Osteocyte (in vitro differentiated cells): ENCODE measurements at regions not wholly inside any gene's neighbourhood (a gene's known extent, or its start where the extent isn't known, plus 50 kb on each side); places are given as distances from the start of the nearest gene placed in this dataset.

ENCODE experiments used
- DNase-seq: peaks from one replicate; pipeline ENCODE4 v3.0.0; 2021; ENCODE audit warnings: mixed read lengths; ENCODE audit not compliant: unreplicated experiment; ENCODE audit errors: extremely low spot score
- H3K27ac Mint-ChIP-seq: one replicate; pipeline ENCODE4 v1.8.0; 2021; ENCODE audit warnings: mild to moderate bottlenecking, mixed read lengths; ENCODE audit not compliant: unreplicated experiment
- H3K27me3 Mint-ChIP-seq: one replicate; pipeline ENCODE4 v1.8.0; 2021; ENCODE audit warnings: mixed read lengths; ENCODE audit not compliant: unreplicated experiment
- H3K36me3 Mint-ChIP-seq: one replicate; pipeline ENCODE4 v1.8.0; 2021; ENCODE audit warnings: mixed read lengths; ENCODE audit not compliant: unreplicated experiment
- H3K4me1 Mint-ChIP-seq: one replicate; pipeline ENCODE4 v1.8.0; 2021; ENCODE audit warnings: mixed read lengths; ENCODE audit not compliant: unreplicated experiment
- H3K4me3 Mint-ChIP-seq: one replicate; pipeline ENCODE4 v1.8.0; 2021; ENCODE audit warnings: mild to moderate bottlenecking, moderate library complexity, mixed read lengths; ENCODE audit not compliant: unreplicated experiment
- H3K9me3 Mint-ChIP-seq: one replicate; pipeline ENCODE4 v1.8.0; 2021; ENCODE audit warnings: mixed read lengths; ENCODE audit not compliant: unreplicated experiment
- TF ChIP-seq, protein P1 (sequence below): fragments of 200-600 bp; sonication (generic); IDR thresholded peaks from 2 replicates; pipeline ENCODE4 v1.5.0; 2021; ENCODE audit warnings: antibody characterized with exemption, mild to moderate bottlenecking, moderate library complexity

GRCh38 chr7:98777051-98777450 is 92.8 kb downstream of the TMEM130 start:
- no peaks in the 10 kb centered on the region for H3K36me3 Mint-ChIP-seq
- TF ChIP-seq, protein P1, sequence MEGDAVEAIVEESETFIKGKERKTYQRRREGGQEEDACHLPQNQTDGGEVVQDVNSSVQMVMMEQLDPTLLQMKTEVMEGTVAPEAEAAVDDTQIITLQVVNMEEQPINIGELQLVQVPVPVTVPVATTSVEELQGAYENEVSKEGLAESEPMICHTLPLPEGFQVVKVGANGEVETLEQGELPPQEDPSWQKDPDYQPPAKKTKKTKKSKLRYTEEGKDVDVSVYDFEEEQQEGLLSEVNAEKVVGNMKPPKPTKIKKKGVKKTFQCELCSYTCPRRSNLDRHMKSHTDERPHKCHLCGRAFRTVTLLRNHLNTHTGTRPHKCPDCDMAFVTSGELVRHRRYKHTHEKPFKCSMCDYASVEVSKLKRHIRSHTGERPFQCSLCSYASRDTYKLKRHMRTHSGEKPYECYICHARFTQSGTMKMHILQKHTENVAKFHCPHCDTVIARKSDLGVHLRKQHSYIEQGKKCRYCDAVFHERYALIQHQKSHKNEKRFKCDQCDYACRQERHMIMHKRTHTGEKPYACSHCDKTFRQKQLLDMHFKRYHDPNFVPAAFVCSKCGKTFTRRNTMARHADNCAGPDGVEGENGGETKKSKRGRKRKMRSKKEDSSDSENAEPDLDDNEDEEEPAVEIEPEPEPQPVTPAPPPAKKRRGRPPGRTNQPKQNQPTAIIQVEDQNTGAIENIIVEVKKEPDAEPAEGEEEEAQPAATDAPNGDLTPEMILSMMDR: no peak
- H3K9me3 Mint-ChIP-seq: no peaks in the 10 kb centered on the region
- H3K4me3 Mint-ChIP-seq: no peak overlapping the region
- no peak for DNase-seq
- H3K27ac Mint-ChIP-seq: no peak overlapping the region
- no peaks in the 10 kb centered on the region for H3K4me1 Mint-ChIP-seq
- peaks cover 5% of the 10 kb centered on the region for H3K27me3 Mint-ChIP-seq

- H3K27me3 Mint-ChIP-seq: no peaks in the 10 kb centered on the region
- no peak overlapping the region for H3K4me3 Mint-ChIP-seq
- DNase-seq: no peak
- TF ChIP-seq, protein P1: no peak
- no peaks in the 10 kb centered on the region for H3K36me3 Mint-ChIP-seq
- no peaks in the 10 kb centered on the region for H3K9me3 Mint-ChIP-seq
- no peaks in the 10 kb centered on the region for H3K4me1 Mint-ChIP-seq
- no peak overlapping the region for H3K27ac Mint-ChIP-seq
Measured at GRCh38 chr7:98778421-98778820, 91.4 kb downstream of the TMEM130 start.

DNA sequence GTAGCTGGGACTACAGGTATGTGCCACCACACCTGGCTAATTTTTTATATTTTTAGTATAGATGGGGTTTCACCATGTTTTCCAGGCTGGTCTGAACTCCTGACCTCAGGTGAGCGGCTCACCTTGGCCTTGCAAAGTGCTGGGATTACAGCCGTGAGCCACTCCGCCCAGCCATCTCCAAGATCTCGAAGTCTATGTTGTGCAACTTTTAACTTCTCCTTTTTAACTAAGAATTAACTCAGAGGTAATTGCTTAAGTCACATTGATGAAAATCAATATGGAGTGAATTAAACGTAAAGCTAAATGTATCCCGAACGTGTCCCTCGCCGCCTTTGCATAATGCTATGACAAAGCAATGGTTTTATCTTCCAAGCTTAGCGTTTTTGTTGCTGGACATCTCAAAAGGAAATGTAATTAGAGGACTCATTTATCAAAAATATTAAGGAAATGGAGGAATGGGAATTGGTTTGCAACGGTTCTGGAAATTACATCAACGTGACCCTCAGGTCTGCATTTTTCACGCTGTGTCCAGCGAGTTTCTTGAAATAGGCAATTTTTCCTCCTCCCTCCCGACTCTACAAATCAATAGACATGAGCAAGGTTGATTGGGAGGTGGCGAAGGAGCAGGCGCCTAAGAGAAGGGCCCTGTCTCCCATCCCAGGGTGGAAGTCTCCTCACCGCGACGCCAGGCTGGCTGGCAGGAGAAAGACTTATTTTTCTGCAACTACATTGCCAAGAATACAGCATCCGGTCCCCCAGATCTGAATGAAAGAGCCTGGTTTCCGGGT is 89.8 kb downstream of the TMEM130 start:
- Mint-ChIP-seq H3K4me3 (no peak overlapping the region), H3K27me3 (no peaks in the 10 kb centered on the region), H3K36me3 (no peaks in the 10 kb centered on the region), H3K9me3 (no peaks in the 10 kb centered on the region), H3K4me1 (no peaks in the 10 kb centered on the region), H3K27ac (no peak overlapping the region)
- TF ChIP-seq, protein P1: no peak
- DNase-seq: no peak

DNA sequence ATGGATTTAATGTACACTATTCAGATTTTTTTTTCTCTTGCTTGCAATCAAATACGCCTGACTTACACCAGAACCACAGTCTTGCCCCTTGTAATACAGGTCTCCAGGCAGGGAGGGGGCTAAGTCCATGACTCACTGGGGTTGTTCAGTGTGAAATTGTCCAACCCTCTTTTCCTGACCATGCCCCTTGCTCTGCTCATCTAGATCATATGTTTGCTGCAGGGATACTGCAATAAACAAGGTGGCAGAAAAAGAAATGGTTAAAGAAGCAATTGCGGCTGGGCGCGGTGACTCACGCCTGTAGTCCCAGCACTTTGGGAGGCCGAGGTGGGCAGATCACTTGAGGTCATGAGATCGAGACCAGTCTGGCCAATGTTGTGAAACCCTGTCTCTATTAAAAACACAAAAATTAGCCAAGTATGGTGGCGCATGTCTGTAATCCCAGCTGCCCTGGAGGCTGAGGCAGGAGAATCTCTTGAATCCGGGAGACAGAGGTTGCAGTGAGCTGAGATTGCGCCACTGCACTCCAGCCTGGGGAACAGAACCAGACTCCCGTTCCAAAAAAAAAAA is 85.5 kb downstream of the TMEM130 start:
- H3K27ac Mint-ChIP-seq: no peak overlapping the region
- H3K27me3 Mint-ChIP-seq: no peaks in the 10 kb centered on the region
- DNase-seq: no peak
- no peaks in the 10 kb centered on the region for H3K9me3 Mint-ChIP-seq
- no peaks in the 10 kb centered on the region for H3K36me3 Mint-ChIP-seq
- no peaks in the 10 kb centered on the region for H3K4me1 Mint-ChIP-seq
- TF ChIP-seq, protein P1: no peak
- H3K4me3 Mint-ChIP-seq: no peak overlapping the region

DNA sequence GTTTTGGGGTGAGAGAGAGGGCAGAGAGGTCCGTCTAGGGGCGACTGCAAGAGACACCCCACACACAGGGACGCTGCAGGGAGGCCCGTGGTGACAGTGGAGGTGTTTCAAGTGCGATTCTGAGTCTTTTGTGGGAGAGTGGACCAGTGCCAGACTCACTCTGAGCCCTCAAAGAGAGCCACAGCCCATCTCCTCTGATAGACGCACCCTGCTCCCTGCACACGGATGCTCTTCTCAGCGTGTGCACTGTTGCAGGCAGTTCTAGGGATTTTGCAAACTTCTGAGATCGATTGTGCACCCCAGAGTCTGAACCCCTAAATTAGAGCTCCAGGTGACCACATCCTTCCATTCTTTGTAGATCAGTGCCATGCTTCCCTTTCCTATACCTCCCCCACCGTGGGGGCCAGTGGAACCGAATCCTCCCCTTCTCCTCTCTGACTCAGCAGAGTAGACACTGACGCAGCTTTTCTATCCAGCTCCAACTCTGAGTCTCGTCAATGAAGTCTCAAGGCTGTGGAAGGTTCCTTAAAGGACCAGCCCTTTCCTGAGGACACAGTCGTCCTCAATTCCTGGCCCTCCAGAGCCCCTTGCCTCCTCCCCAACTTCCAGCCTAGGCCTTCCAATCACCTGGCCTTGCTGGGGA is 83.8 kb downstream of the TMEM130 start:
- Mint-ChIP-seq H3K27me3 (no peaks in the 10 kb centered on the region), H3K27ac (no peak overlapping the region), H3K4me1 (no peaks in the 10 kb centered on the region), H3K36me3 (no peaks in the 10 kb centered on the region), H3K4me3 (no peak overlapping the region), H3K9me3 (no peaks in the 10 kb centered on the region)
- DNase-seq: no peak
- TF ChIP-seq, protein P1: no peak
